ENCODE measurements at regions not wholly inside any gene's neighbourhood (a gene's known extent, or its start where the extent isn't known, plus 50 kb on each side); places are given as distances from the start of the nearest gene placed in this dataset.
A peak's percentile ranks its signal among the peaks of the same experiment; 100 is the strongest.
"Not testable (repeated sequence)": the region's sequence is repeated elsewhere in the genome, so short reads cannot be mapped to it uniquely, and the experiment has no call there.

DNA sequence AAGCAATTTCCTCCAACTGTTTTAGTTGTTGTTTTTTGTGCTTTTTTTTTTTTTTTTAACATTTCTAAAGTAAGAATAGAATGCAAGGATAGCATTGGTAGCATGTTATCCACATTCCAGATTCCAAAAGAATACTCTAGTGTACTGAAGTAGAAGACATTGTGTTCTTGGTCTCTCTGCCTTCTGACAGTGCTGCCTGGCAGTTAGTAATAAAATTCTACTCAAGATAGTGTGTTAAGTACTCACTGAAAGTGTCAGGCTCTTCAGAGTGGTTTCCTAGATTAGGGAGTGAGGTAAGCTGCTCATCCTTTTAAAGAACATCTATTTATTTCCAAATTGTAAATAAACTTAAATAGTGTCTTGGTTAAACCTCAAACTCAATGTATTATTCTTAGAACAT lies 253.7 kb downstream of the HNMT start:
- no peak for DNase-seq (ENCODE audit: low spot score)

DNA sequence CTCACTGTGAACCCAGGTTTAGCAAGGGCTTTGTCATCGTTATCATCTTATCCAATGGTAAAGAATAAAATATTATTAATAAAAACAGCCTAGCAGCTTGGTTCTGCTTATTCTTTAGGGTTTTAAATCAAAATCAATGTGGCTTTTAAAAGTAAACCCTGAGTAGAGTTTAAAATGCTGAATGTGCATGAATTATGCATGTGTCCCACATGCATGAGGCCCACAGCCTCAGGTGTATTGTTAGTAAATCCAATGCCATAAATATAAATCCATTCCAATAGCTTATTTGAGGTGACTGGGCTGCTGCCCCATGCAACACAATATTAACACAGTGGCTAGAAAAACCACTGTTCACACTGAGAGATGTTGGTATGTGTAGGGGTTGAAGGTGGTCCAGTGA lies 254.1 kb downstream of the HNMT start:
- no peak for DNase-seq (ENCODE audit: low spot score)

DNA sequence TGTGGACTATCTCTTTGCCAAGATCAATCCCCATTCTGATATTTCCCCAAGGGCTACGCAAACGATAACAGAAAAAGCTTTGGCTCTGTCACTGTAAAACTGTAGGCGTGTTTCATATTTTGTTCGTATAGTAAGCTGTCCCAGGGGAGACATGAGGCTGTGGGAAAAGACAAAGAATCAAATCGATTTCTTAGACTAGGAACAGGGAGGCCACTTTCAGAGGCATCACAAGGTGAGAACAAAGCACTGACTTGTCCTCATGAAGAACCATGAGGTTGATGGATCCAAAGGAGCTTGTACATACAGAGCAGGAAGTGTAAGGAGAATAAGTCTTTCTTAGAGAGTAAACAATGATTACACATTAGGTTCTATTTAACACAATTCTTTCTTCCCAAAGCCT lies 255.7 kb downstream of the HNMT start:
- DNase-seq (ENCODE audit: low spot score) = no peak

DNA sequence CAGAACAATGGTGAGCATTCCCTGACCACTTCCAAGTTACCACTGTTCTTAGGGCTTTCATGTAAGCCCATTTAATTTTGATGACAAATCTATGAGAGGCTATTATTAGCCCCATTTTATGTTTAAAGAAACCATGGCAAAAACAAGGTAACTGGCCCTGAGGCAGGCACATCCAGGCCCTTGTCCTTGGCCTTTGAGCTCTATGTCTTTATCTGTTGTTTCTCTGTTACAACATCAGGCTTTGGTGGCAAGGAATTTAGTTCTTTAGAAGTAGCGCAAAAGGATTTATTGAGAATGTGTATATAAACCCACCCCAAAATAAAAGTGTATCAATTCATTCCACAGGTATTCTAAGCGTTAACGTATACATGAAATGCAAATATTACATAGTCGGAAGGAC lies 257.1 kb downstream of the HNMT start:
- DNase-seq (ENCODE audit: low spot score) = no peak

DNA sequence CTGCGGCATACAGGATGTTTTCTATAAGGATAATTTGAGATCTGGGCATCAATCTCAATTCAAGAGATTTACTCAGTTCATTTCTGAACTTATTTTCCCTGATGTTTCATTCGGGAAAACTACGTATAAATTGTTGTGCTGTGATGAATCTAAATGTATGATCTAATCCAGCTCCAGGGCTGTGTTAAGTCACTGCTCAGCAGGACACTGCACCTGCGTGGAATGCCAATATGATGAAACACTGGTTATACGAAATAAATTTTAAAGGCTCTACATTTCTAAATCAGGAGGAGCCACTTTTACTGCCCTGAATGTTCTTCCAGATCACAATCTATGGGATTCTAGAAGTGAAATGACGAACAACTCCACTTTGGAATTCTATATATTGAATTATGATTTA lies 259.0 kb downstream of the HNMT start:
- no peak for DNase-seq (ENCODE audit: low spot score)

DNA sequence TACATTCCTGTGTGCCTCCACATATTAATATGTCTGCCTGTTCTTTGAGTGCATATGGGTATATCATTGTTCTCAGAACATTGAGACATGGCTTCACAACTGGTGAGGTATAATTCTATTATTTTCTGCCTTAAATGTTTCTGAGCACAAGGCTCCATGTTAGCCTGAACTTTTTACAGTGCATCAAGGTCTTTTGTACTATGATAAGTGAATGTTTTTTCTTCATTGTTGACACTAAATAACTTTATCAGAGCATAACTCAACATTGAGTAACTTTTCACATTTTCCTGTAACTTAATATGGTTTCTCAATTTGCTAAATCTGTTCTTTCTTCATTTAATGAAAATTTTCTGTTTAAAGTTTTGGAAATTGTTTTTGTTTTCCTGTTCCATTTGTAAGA lies 262.9 kb downstream of the HNMT start:
- no peak for DNase-seq (ENCODE audit: low spot score)

DNA sequence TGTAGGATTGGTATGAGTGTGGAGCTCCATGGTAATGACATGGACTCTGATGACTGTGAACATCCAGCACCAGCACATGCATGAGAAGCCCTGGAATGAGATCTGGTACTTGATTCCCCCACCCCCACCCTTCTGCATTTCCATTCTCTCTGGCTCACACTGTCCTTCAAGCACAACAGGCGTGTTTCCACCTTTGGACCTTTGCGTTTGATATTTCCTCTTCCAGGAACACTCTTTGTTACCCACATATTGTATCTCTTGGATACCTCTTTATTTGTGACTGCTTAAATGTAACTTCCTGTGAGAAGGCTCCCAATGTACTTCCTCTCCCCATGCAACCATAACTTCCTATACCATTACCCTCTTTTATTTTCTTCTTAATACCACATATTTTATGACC lies 263.8 kb downstream of the HNMT start:
- no peak for DNase-seq (ENCODE audit: low spot score)

DNA sequence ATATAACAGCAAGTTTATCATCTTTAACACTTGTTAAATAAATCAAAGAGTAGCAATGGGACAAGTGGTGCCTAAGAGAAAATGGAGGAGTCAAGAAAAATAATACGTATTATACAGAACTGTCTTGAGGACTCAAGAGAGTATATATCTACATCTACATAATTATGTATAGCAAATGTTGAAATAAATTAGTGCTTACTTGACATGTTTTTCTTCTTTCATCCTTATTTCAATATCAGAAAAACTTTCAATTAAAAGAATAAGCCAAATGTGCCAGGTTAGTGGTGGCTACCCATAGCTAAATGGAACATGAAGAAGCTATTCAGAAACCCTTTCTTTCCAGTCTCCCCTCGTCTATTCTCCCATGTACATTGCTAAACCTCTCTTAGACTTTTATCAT lies 267.3 kb upstream of the SPOPL start:
- DNase-seq (ENCODE audit: low spot score) = no peak

DNA sequence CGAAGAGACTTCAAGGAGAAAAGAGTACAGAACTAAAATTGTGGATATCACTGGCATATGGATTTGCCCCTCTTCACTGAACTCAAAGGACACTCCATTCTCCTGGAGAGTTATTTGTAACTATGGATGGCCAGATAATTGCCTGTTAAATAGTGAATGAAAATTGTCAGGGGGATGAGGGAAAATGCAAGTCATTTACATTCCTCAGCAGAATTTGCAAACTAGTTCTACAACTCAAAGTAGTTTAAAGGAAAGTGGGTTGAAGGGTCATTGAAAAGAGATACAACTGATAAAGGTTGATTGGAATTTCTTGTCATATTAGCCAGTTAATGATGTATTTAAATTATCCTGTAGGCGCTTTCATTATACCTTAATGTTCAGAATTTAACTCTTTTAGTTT lies 266.5 kb upstream of the SPOPL start:
- DNase-seq (ENCODE audit: low spot score) = no peak

DNA sequence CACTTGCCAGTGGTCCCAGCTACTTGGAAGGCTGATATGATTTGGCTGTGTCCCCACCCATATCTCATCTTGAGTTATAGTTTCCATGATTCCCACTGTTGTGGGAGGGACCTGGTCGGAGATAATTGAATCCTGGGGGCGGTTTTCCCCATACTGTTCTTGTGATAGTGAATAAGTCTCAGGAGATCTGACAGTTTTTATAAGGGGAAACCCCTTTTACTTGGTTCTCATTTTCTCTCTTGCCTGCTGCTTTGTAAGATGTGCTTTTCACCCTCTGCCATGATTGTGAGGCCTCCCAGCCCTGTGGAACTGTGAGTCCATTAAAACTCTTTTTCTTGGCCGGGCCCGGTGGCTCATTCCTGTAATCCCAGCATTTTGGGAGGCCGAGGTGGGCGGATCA lies 265.4 kb upstream of the SPOPL start:
- no peak for DNase-seq (ENCODE audit: low spot score)

DNA sequence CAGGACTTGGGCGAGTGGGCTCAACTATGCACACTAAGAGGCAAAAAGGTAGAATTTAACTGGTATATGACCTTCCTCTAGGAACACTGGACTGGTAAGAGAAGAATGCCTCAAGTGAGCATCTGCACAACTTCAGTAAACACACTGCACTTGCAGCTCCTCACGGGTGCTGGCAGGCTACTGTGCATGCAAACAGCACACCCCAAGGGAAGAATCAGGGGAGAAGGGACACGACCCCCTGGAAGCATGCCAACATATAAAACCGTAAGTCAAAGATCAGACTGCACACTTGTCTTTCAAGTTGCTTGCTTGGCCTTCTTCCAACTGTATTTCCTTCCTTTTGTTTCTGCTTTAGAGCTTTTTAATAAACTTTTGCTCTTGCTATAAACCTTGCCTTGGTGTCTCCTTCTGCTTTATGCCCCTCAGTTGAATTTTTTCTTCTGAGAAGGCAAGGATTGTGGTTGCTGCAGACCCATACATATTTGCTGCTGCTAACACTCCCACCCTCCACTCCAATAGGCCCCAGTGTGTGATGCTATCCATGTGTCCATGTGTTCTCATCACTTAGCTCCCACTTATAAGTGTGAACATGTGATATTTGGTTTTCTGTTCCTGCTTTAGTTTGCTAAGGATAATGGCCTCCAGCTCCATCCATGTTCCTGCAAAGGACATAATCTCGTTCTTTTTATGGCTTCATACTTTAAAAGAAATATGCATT lies 263.7 kb upstream of the SPOPL start:
- peak; percentile 7 for DNase-seq (ENCODE audit: low spot score)

DNA sequence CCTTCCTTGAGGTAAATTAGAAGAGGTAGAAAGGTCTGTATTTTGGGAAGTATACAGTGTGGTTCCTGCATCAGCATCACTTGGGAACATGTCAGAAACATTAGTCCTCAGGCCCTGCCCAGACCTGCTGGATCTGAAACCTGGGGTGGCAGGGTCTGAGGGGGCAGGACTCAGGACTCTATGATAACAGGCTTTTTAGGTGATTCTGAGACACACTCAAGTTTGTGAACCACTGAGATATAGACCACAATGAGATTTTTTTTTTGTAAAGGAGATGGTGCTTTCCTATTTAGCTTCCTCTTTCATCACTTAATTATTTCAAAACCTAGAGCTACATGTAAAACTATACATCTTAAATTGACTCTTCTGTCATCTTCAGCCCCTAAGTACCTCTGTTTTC lies 262.7 kb upstream of the SPOPL start:
- DNase-seq (ENCODE audit: low spot score) = no peak

DNA sequence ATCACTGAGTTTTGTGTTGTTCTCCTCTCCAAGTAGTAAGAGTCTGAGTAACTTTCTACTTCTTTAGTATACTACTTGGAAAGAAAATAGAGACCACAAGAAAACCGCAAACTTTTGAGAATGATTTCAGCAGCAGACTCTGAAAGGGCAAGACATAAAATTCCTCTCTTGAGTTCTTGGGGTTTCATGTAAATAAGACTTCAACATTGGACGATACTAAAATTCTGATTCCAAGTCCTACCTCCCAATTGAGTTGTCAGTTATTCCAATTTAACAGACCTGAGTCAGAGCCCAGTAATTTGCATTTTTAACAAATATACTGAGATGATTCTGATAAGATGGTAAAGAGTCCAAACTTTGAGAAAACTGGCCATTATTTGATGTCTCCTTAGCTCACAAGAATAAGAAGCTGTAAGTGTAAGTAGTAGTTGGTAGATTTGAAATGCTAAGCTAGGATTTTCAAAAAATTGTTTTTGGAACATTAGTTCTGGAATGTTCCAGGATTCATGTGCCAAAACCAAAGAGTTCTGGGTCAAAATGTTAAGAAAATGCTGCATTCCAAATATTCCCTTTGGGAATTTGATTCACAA lies 261.6 kb upstream of the SPOPL start:
- peak; percentile 14 for DNase-seq (ENCODE audit: low spot score)

DNA sequence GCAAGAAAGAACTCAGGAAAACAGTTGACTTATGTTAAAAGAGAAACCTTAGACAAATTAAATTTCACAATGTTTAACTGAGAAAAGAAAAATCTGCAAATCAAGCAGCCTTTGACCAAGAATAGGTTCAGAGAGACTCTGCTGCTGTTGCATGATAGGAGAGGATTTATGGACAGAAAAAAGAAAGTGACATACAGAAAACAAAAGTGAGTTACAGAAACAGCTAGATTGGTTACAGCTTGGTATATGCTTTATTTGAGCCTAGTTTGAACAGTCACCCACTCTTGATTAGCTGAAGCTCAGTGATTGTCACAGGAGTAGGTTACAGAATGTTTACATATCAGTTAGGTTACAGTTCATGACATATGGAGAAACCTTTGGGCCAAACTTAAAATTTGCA lies 258.2 kb upstream of the SPOPL start:
- no peak for DNase-seq (ENCODE audit: low spot score)

DNA sequence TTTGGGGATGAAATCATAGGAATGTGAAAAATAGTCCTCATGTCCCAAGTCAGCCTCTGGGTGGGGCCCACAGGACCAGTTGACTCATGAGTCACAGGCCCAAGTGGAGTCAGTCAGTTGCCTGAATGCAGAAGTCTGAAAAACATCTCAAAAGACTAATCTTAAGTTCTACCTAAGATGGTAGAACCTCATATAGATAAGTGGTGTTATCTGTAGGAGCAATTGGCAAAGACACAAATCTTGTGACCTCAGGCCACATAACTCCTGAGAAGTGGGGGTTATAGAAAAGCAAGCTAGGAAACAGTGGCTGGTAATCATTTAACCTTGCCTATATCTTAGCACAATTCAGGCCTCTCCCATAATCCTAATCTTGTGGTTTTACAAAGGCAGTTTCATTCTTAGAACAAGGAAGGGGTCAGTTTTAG lies 257.1 kb upstream of the SPOPL start:
- no peak for DNase-seq (ENCODE audit: low spot score)

DNA sequence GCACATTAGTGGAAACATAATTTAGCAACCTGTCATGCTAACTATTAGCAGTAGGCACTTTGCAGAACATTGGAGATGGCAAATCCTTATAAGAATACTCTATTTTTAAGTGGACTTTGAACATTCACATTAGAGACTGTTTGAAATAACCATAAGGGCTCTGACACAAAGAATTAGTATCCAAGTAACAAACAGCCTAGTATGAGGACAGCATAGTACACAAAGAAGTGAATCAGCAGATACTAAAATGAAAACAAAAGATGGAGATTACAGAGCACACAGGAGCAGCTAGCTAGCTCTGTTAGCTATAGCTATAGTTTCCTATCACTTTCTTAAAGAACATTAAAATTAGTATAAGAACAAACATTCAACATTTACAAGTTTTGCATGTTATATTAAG lies 256.3 kb upstream of the SPOPL start:
- DNase-seq (ENCODE audit: low spot score) = no peak

DNA sequence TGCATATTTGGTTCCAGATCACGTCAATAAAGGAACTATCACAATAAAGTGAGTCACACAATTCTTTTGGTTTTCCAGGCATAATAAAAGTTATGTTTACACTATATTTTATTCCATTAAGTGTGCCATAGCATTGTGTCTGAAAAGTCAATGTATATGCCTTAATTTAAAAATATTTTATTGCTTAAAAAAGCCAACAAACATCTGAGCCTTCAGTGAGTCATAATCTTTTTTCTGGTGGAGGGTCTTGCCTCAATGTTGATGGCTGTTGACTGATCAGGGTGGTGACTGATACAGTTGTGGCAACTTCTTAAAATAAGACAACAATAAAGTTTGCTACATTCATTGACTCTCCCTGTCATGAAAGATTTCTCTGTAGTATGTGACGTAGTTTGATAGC lies 254.3 kb upstream of the SPOPL start:
- no peak for DNase-seq (ENCODE audit: low spot score)

DNA sequence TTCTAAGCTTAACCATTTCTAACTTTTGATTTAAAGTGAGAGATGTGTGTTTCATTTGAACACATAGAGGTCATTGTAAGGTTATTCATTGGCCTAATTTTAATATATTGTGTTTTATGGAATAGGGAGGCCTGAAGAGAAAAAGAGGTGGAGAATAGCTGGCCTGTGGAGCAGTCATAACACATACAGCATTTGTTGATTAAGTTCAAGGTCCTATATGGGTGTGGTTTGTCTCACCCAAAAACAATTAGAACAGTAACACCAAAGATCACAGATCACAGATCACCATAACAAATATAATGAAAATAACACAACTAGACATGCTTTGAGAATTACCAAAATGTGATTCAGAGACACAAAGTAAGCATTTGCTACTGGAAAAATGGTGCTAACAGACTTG lies 252.4 kb upstream of the SPOPL start:
- DNase-seq (ENCODE audit: low spot score) = no peak

DNA sequence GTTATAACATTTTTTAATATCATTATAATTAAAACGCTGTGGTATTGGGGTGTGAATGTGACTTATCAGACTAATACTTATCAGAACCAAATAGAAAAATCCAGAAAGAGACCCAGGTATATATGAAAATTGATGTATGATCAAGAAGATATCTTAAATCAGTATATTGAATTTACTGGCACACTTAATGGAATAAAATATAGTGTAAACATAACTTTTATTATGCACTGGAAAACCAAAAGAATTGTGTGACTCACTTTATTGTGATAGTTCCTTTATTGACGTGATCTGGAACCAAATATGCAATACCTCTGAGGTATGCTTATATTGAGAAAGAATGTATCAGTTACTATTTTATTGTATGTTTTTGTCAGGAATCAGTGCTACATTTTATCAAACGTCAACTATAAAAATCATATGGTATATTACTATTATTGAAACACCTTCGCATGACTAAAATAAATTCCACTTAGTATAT lies 250.7 kb upstream of the SPOPL start:
- not testable (repeated sequence) for DNase-seq (ENCODE audit: low spot score)

DNA sequence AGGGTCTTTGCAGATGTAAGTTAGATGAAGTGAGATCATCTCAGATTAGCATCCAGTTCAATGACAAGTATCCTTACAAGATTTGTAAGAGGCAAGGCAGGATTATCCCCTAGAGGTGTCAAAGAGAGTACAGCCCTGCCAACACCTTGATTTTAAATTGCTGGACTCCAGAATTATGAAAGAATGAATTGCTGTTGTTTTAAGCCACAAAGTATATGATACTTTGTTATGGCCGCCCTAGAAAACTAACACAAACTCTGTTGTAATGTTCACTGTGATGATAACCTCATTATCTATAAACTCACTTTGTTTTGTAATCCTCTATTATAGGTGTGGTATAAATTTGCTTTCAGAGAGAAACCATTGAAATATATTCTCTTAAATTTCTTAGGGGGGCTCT lies 249.0 kb upstream of the SPOPL start:
- DNase-seq (ENCODE audit: low spot score) = no peak

DNA sequence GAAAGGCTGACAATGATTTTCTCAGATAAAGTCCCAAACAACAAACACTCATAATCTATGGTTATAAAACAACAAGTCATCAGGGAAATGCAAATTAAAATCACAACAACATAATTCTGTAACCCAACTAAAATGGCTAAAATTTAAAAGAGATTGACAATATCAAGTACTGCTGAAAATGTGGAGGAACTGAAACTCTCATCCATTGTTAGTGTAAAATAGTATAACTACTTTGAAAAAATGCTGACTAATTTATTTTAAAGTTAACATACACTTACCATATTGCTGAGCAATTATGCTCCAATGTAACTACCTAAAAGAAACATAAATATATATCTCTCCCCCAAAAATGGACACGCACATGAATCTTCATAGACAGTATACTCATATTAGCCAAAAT lies 245.9 kb upstream of the SPOPL start:
- no peak for DNase-seq (ENCODE audit: low spot score)

DNA sequence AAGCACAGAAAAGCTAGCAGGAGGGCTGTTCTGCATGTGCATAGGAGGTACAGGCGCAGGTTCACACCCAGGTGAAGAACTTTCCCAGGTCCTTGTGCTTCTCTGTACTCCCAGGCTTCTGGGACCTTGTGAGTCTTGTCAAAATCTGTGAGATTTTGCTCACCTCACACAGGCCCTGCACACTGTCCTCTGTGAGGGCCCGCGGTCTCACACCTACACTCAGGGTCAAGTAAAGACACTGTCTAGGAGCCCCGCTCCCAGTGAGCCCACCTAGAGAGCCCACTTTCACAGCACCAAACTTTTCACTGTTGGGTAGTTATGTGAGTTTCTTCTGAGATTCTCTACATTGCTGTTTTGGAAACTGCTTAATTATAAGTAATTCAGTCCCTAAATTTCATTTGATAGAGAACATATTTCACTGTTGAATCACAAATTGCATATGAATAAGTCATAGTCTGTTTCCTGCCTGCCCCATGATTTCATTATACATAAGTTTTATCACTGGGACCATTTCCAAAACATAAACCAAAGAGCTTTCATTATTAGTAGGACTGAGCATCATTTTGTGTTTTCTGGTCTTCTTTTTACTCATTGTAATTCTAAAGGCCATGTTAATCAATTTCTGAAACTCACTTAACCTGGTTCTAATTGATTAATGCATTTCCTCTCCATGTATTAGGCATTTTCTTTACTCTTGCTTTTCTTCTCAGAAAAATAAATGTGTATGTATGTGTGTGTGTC lies 234.2 kb upstream of the SPOPL start:
- peak; percentile 16 for DNase-seq (ENCODE audit: low spot score)

DNA sequence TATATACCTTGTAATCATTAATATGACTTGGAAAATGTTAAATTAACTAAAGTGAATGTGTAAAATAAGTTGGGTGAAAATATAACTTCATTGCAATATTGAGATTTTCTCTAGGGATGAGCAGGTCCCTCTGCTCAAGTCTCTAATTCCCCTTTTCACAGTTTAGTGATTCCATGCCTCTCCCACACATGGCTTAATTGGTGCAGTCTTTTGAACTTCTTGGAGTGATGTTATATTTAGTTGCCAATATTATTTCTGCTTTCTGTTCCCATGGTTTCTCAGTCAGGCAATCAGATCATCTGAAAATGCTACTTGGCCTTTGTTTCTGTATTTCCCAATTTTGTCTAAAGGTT lies 233.7 kb upstream of the SPOPL start:
- no peak for DNase-seq (ENCODE audit: low spot score)

Measured in umbilical cord (tissue), 1 donor.